Smooth muscle cell (in vitro differentiated cells): ENCODE measurements at regions not wholly inside any gene's neighbourhood (a gene's known extent, or its start where the extent isn't known, plus 50 kb on each side); places are given as distances from the start of the nearest gene placed in this dataset.

Experiments
- DNase-seq: peaks from one replicate; lab custom pipeline; 2025; ENCODE audit not compliant: unreplicated experiment; lab: John Stamatoyannopoulos, UW
- H2AFZ ChIP-seq: fragments of 200-600 bp; sonication (generic); 2 replicates; pipeline ENCODE4 v1.6.0; 2016; ENCODE audit warnings: antibody characterized with exemption, low read depth, mild to moderate bottlenecking
- H3F3A ChIP-seq: fragments of 200-600 bp; sonication (generic); 2 replicates; pipeline ENCODE4 v1.6.0; 2017; ENCODE audit warnings: antibody characterized with exemption, low read depth
- H3K27ac ChIP-seq: fragments of 200-600 bp; sonication (generic); 2 replicates; pipeline ENCODE4 v1.5.1; 2016; ENCODE audit warnings: low read depth, mild to moderate bottlenecking
- H3K27me3 ChIP-seq: fragments of 200-600 bp; sonication (generic); 2 replicates; pipeline ENCODE4 v1.6.1; 2016; ENCODE audit warnings: low read depth, mild to moderate bottlenecking
- H3K36me3 ChIP-seq: fragments of 200-600 bp; sonication (generic); 2 replicates; pipeline ENCODE4 v1.5.1; 2016; ENCODE audit warnings: low read depth
- H3K4me1 ChIP-seq: fragments of 200-600 bp; sonication (generic); 2 replicates; pipeline ENCODE4 v1.5.1; 2016; ENCODE audit warnings: low read depth
- H3K4me2 ChIP-seq: fragments of 200-600 bp; sonication (generic); 2 replicates; pipeline ENCODE4 v1.6.0; 2016; ENCODE audit warnings: mild to moderate bottlenecking
- H3K4me3 ChIP-seq: fragments of 200-600 bp; sonication (generic); 2 replicates; pipeline ENCODE4 v1.5.1; 2016; ENCODE audit warnings: mild to moderate bottlenecking
- H3K79me2 ChIP-seq: fragments of 200-600 bp; sonication (generic); 2 replicates; pipeline ENCODE4 v1.6.0; 2016; ENCODE audit warnings: low read depth, mild to moderate bottlenecking
- H3K9ac ChIP-seq: fragments of 200-600 bp; sonication (generic); 2 replicates; pipeline ENCODE4 v1.6.0; 2016; ENCODE audit warnings: low read depth
- H3K9me3 ChIP-seq: fragments of 200-600 bp; sonication (generic); replicated peaks from 2 replicates; pipeline ENCODE4 v1.5.1; 2016; ENCODE audit warnings: low read depth
- H4K20me1 ChIP-seq: fragments of 200-600 bp; sonication (generic); 2 replicates; pipeline ENCODE4 v1.6.0; 2016; ENCODE audit warnings: low read depth
- CTCF ChIP-seq: fragments of 200-600 bp; sonication (generic); IDR thresholded peaks from 2 replicates; pipeline ENCODE4 v1.5.1; 2017; ENCODE audit warnings: borderline replicate concordance, mild to moderate bottlenecking, antibody characterized with exemption; ENCODE audit not compliant: insufficient read depth, poor library complexity, severe bottlenecking
- WGBS: methylation state at CpG from one replicate; pipeline ENCODE4 v1.1.7; 2016; ENCODE audit warnings: low lambda C conversion rate; 5-methylcytosine and 5-hydroxymethylcytosine counted together

- WGBS = 99% methylated on average over 3 of the region's 3 CpGs
- Histone ChIP-seq H3K4me1 (peaks cover 6% of the 10 kb centered on the region), H3K9me3 (no peaks in the 10 kb centered on the region), H4K20me1 (no peaks in the 10 kb centered on the region), H3K4me3 (no peak overlapping the region), H3K79me2 (no peaks in the 10 kb centered on the region), H3K9ac (no peak overlapping the region), H3K27me3 (no peaks in the 10 kb centered on the region), H2AFZ (no peak overlapping the region), H3K4me2 (no peak overlapping the region), H3F3A (no peaks in the 10 kb centered on the region), H3K36me3 (no peaks in the 10 kb centered on the region), H3K27ac (no peak overlapping the region)
- no peak for TF ChIP-seq CTCF
- DNase-seq = no peak
Measured at GRCh38 chr2:39587168-39587567, 78.5 kb upstream of the TMEM178A start.

GRCh38 chr2:39587641-39588040 lies 78.1 kb upstream of the TMEM178A start:
- Histone ChIP-seq H3K79me2 (no peaks in the 10 kb centered on the region), H2AFZ (no peak overlapping the region), H3K9me3 (no peaks in the 10 kb centered on the region), H3K9ac (no peak overlapping the region), H4K20me1 (no peaks in the 10 kb centered on the region), H3K4me3 (no peak overlapping the region), H3K4me2 (no peak overlapping the region), H3F3A (no peaks in the 10 kb centered on the region), H3K36me3 (no peaks in the 10 kb centered on the region), H3K27ac (no peak overlapping the region), H3K27me3 (no peaks in the 10 kb centered on the region), H3K4me1 (peaks cover 6% of the 10 kb centered on the region)
- TF ChIP-seq CTCF = no peak
- 94% methylated on average over 1 of the region's 1 CpG for WGBS
- no peak for DNase-seq

GRCh38 chr2:39593439-39594393 lies 72.0 kb upstream of the TMEM178A start:
- H2AFZ ChIP-seq = peak overlapping the region; percentile 14
- no peak for DNase-seq

More at GRCh38 chr2:39593439-39594393, 72.0 kb upstream of the TMEM178A start:
- Histone ChIP-seq H3F3A (no peaks in the 10 kb centered on the region), H4K20me1 (no peaks in the 10 kb centered on the region), H3K27me3 (no peaks in the 10 kb centered on the region), H3K4me3 (no peak overlapping the region), H3K36me3 (no peaks in the 10 kb centered on the region), H3K9ac (no peak overlapping the region), H3K4me2 (no peak overlapping the region), H3K79me2 (no peaks in the 10 kb centered on the region), H3K27ac (no peak overlapping the region), H3K9me3 (no peaks in the 10 kb centered on the region), H3K4me1 (no peaks in the 10 kb centered on the region)
- WGBS = 69% methylated on average over 9 of the region's 9 CpGs
- peak; percentile 51 for TF ChIP-seq CTCF
